Suppressor macrophage (primary cell): ENCODE measurements at regions not wholly inside any gene's neighbourhood (a gene's known extent, or its start where the extent isn't known, plus 50 kb on each side); places are given as distances from the start of the nearest gene placed in this dataset.
A peak's percentile ranks its signal among the peaks of the same experiment; 100 is the strongest.
"Not testable (repeated sequence)": the region's sequence is repeated elsewhere in the genome, so short reads cannot be mapped to it uniquely, and the experiment has no call there.

Experiments used
- DNase-seq, 4 experiments: peaks; one replicate each; pipeline ENCODE4 v3.0.0-alpha.2; 2020 to 2022

- no peak for DNase-seq
Observed at GRCh38 chr1:229862017-229862774, 204.8 kb upstream of the GALNT2 start.

GRCh38 chr1:229863651-229864545 is 203.1 kb upstream of the GALNT2 start:
- DNase-seq = peak; percentile 28 to 57 (median 40)

- no peak for DNase-seq
Observed at GRCh38 chr1:229864686-229865230, 202.3 kb upstream of the GALNT2 start.

- DNase-seq = not testable (repeated sequence)
Observed at GRCh38 chr1:229865321-229865720, 201.7 kb upstream of the GALNT2 start.

GRCh38 chr1:229867726-229868125 is 199.3 kb upstream of the GALNT2 start:
- DNase-seq = no peak

GRCh38 chr1:229869240-229869639 is 197.8 kb upstream of the GALNT2 start:
- no peak for DNase-seq

GRCh38 chr1:229869687-229870086 is 197.4 kb upstream of the GALNT2 start:
- DNase-seq = no peak

- DNase-seq = no peak
Observed at GRCh38 chr1:229870381-229870780, 196.7 kb upstream of the GALNT2 start.

GRCh38 chr1:229871078-229871676 is 195.9 kb upstream of the GALNT2 start:
- no peak for DNase-seq

GRCh38 chr1:229874136-229874535 is 192.9 kb upstream of the GALNT2 start:
- DNase-seq = no peak

GRCh38 chr1:229874609-229875008 is 192.4 kb upstream of the GALNT2 start:
- no peak for DNase-seq

- DNase-seq = no peak
Observed at GRCh38 chr1:229875086-229875485, 192.0 kb upstream of the GALNT2 start.

GRCh38 chr1:229879746-229880145 is 187.3 kb upstream of the GALNT2 start:
- no peak for DNase-seq

- no peak for DNase-seq
Observed at GRCh38 chr1:229880271-229881170, 186.5 kb upstream of the GALNT2 start.

- no peak for DNase-seq
Observed at GRCh38 chr1:229882621-229883020, 184.4 kb upstream of the GALNT2 start.

GRCh38 chr1:229883504-229884200 is 183.4 kb upstream of the GALNT2 start:
- DNase-seq = no peak

GRCh38 chr1:229884765-229885164 is 182.3 kb upstream of the GALNT2 start:
- peak in 1 of 4 experiments; percentile 12 for DNase-seq

- DNase-seq = no peak
Observed at GRCh38 chr1:229885568-229886495, 181.2 kb upstream of the GALNT2 start.

GRCh38 chr1:229886636-229887035 is 180.4 kb upstream of the GALNT2 start:
- DNase-seq = no peak
